H9 (cell line): ENCODE measurements at regions not wholly inside any gene's neighbourhood (a gene's known extent, or its start where the extent isn't known, plus 50 kb on each side); places are given as distances from the start of the nearest gene placed in this dataset.

Experiments used
- DNase-seq: peaks from one replicate; pipeline ENCODE4 v3.0.0-alpha.2; 2017
- H2AFZ ChIP-seq: one replicate; pipeline ENCODE4 v1.6.1; 2013; ENCODE audit warnings: mild to moderate bottlenecking, low read length, control low read depth, moderate library complexity
- H2AK5ac ChIP-seq: 2 replicates; pipeline ENCODE4 v1.6.1; 2013; ENCODE audit warnings: low read length, control low read depth, mixed read lengths; ENCODE audit not compliant: insufficient read length
- H2BK120ac ChIP-seq: one replicate; pipeline ENCODE4 v1.6.1; 2013; ENCODE audit warnings: low read depth, mild to moderate bottlenecking, low read length, control low read depth, inconsistent platforms; ENCODE audit not compliant: poor library complexity, severe bottlenecking
- H2BK12ac ChIP-seq: 2 replicates; pipeline ENCODE4 v1.6.1; 2013; ENCODE audit warnings: low read length, control low read depth, mixed read lengths, low read depth; ENCODE audit not compliant: insufficient read length
- H2BK15ac ChIP-seq: 2 replicates; pipeline ENCODE4 v1.6.1; 2013; ENCODE audit warnings: low read depth, low read length, control low read depth
- H2BK20ac ChIP-seq: one replicate; pipeline ENCODE4 v1.6.1; 2013; ENCODE audit warnings: low read depth, mild to moderate bottlenecking, low read length, control low read depth, inconsistent platforms; ENCODE audit not compliant: poor library complexity, severe bottlenecking
- H2BK5ac ChIP-seq: 2 replicates; pipeline ENCODE4 v1.6.1; 2013; ENCODE audit warnings: low read length, control low read depth, mixed read lengths; ENCODE audit not compliant: insufficient read length
- H3K14ac ChIP-seq: 2 replicates; pipeline ENCODE4 v1.6.1; 2013; ENCODE audit warnings: low read length, control low read depth; ENCODE audit not compliant: insufficient read depth
- H3K18ac ChIP-seq: 2 replicates; pipeline ENCODE4 v1.6.1; 2013; ENCODE audit warnings: low read depth, mild to moderate bottlenecking, mixed read lengths, low read length, control low read depth; ENCODE audit not compliant: insufficient read length
- H3K23ac ChIP-seq: 2 replicates; pipeline ENCODE4 v1.6.1; 2013; ENCODE audit warnings: low read length, control low read depth, mixed read lengths, low read depth; ENCODE audit not compliant: insufficient read length
- H3K23me2 ChIP-seq: 2 replicates; pipeline ENCODE4 v1.6.1; 2013; ENCODE audit warnings: low read depth, mild to moderate bottlenecking, mixed read lengths, low read length, control low read depth; ENCODE audit not compliant: insufficient read length, poor library complexity, severe bottlenecking
- H3K27ac ChIP-seq: 2 replicates; pipeline ENCODE4 v1.5.1; 2013; ENCODE audit warnings: low read length, control low read depth, mixed read lengths, low read depth; ENCODE audit not compliant: insufficient read length
- H3K27me3 ChIP-seq: 2 replicates; pipeline ENCODE4 v1.6.1; 2013; ENCODE audit warnings: low read length, control low read depth, inconsistent platforms; ENCODE audit not compliant: insufficient read depth
- H3K4ac ChIP-seq: 2 replicates; pipeline ENCODE4 v1.6.1; 2013; ENCODE audit warnings: low read depth, mild to moderate bottlenecking, control low read depth, inconsistent platforms, low read length, moderate library complexity
- H3K4me1 ChIP-seq: 2 replicates; pipeline ENCODE4 v1.6.1; 2013; ENCODE audit warnings: low read length, control low read depth, inconsistent platforms; ENCODE audit not compliant: insufficient read depth
- H3K4me2 ChIP-seq: 2 replicates; pipeline ENCODE4 v1.6.1; 2013; ENCODE audit warnings: low read length, control low read depth, mixed read lengths; ENCODE audit not compliant: insufficient read length, insufficient read depth
- H3K56ac ChIP-seq: 2 replicates; pipeline ENCODE4 v1.6.1; 2013; ENCODE audit warnings: low read depth, mild to moderate bottlenecking, mixed read lengths, low read length, control low read depth; ENCODE audit not compliant: insufficient read length
- H3K79me1 ChIP-seq: 2 replicates; pipeline ENCODE4 v1.6.1; 2013; ENCODE audit warnings: low read depth, mild to moderate bottlenecking, moderate library complexity, low read length, control low read depth, inconsistent platforms; ENCODE audit not compliant: insufficient read depth, poor library complexity, severe bottlenecking
- H3K79me2 ChIP-seq: 2 replicates; pipeline ENCODE4 v1.6.1; 2013; ENCODE audit warnings: low read length, control low read depth, inconsistent platforms; ENCODE audit not compliant: insufficient read depth
- H3K9ac ChIP-seq: 2 replicates; pipeline ENCODE4 v1.6.1; 2013; ENCODE audit warnings: low read length, control low read depth, mixed read lengths; ENCODE audit not compliant: insufficient read length; ENCODE audit errors: extremely low read depth
- H3K9me3 ChIP-seq: one replicate; pipeline ENCODE4 v1.6.1; 2013; ENCODE audit warnings: low read depth, low read length, inconsistent platforms; ENCODE audit not compliant: control insufficient read depth
- H3T11ph ChIP-seq: one replicate; pipeline ENCODE4 v1.6.1; 2013; ENCODE audit warnings: mild to moderate bottlenecking, low read length, control low read depth, inconsistent platforms
- H4K20me1 ChIP-seq: one replicate; pipeline ENCODE4 v1.6.1; 2013; ENCODE audit not compliant: control insufficient read depth, insufficient read length, insufficient read depth
- H4K5ac ChIP-seq: 2 replicates; pipeline ENCODE4 v1.6.1; 2013; ENCODE audit warnings: low read depth, mild to moderate bottlenecking, mixed read lengths, low read length, control low read depth; ENCODE audit not compliant: insufficient read length
- H4K8ac ChIP-seq: replicated peaks from 2 replicates; pipeline ENCODE4 v1.6.1; 2013; ENCODE audit warnings: low read length, control low read depth, mixed read lengths, low read depth; ENCODE audit not compliant: insufficient read length
- H4K91ac ChIP-seq: 2 replicates; pipeline ENCODE4 v1.6.1; 2013; ENCODE audit warnings: low read depth, mild to moderate bottlenecking, moderate library complexity, mixed read lengths, low read length, control low read depth; ENCODE audit not compliant: insufficient read length
- H3K27ac Mint-ChIP-seq, 3 experiments: 2 replicates in 2 of 3; 3 replicates in 1 of 3; pipeline ENCODE4 v1.8.0; 2020 to 2021; ENCODE audit warnings: mixed read lengths in 3 of 3, mild to moderate bottlenecking in 1 of 3, moderate library complexity in 1 of 3
- H3K27me3 Mint-ChIP-seq: 2 replicates; pipeline ENCODE4 v1.8.0; 2021; ENCODE audit warnings: low read depth, mild to moderate bottlenecking, moderate library complexity, mixed read lengths
- H3K36me3 Mint-ChIP-seq, 3 experiments: 2 replicates in 2 of 3; 3 replicates in 1 of 3; pipeline ENCODE4 v1.8.0; 2020 to 2021; ENCODE audit warnings: low read depth in 3 of 3, mixed read lengths in 3 of 3; ENCODE audit not compliant: insufficient read depth in 1 of 3
- H3K4me1 Mint-ChIP-seq, 2 experiments: 2 replicates each; pipeline ENCODE4 v1.8.0; 2020; ENCODE audit warnings: mixed read lengths in 2 of 2
- H3K4me3 Mint-ChIP-seq, 2 experiments: 2 replicates in 1 of 2; 3 replicates in 1 of 2; pipeline ENCODE4 v1.8.0; 2020 to 2021; ENCODE audit warnings: mild to moderate bottlenecking in 2 of 2, mixed read lengths in 2 of 2, moderate library complexity in 1 of 2
- H3K9me3 Mint-ChIP-seq, 2 experiments: 2 replicates in 1 of 2; 3 replicates in 1 of 2; pipeline ENCODE4 v1.8.0; 2020; ENCODE audit warnings: mild to moderate bottlenecking in 2 of 2, mixed read lengths in 2 of 2, moderate library complexity in 1 of 2
- WGBS: extraction: QIAGEN DNeasy Blood & Tissue Kit; methylation state at CpG from one replicate; pipeline ENCODE4 v1.1.7; 2013; ENCODE audit warnings: missing lambda C conversion rate, low lambda C conversion rate, mixed read lengths; ENCODE audit not compliant: insufficient read length; ENCODE audit errors: extremely low coverage; 5-methylcytosine and 5-hydroxymethylcytosine counted together
- TF ChIP-seq, protein P1 (sequence below): fragments of 200-600 bp; sonication (generic); conservative IDR thresholded peaks from 3 replicates; pipeline ENCODE4 v1.8.0; 2021; ENCODE audit warnings: antibody characterized with exemption, mild to moderate bottlenecking

DNA sequence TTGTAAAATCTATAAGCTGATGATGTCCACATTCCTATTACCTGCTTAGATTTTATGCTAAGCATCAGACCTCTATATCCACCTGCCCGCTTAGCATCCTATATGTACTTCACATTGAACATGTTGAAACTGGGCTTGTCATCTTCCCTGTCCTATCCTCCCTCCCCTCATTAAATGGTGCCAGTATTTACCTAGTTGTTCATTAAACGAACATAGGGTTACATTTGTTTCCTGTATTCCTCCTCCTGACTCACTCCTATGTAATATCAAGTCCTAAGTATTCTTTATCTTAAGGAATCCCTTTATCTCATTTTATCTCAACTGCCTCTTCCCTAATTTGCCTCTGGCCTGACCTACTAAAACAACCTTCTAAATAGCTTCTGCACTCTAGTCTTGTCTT lies 177.8 kb upstream of the MEF2C start:
- no peak overlapping the region for H4K91ac ChIP-seq
- no peaks in the 10 kb centered on the region for H3K36me3 Mint-ChIP-seq
- H3K9me3 Mint-ChIP-seq: no peaks in the 10 kb centered on the region
- no peaks in the 10 kb centered on the region for H3K23me2 ChIP-seq
- TF ChIP-seq, protein P1, sequence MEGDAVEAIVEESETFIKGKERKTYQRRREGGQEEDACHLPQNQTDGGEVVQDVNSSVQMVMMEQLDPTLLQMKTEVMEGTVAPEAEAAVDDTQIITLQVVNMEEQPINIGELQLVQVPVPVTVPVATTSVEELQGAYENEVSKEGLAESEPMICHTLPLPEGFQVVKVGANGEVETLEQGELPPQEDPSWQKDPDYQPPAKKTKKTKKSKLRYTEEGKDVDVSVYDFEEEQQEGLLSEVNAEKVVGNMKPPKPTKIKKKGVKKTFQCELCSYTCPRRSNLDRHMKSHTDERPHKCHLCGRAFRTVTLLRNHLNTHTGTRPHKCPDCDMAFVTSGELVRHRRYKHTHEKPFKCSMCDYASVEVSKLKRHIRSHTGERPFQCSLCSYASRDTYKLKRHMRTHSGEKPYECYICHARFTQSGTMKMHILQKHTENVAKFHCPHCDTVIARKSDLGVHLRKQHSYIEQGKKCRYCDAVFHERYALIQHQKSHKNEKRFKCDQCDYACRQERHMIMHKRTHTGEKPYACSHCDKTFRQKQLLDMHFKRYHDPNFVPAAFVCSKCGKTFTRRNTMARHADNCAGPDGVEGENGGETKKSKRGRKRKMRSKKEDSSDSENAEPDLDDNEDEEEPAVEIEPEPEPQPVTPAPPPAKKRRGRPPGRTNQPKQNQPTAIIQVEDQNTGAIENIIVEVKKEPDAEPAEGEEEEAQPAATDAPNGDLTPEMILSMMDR: no peak
- H3K4me1 Mint-ChIP-seq: no peaks in the 10 kb centered on the region
- H3K79me2 ChIP-seq: no peaks in the 10 kb centered on the region
- no peak overlapping the region for H3K23ac ChIP-seq
- no peak overlapping the region for H2BK5ac ChIP-seq
- no peak overlapping the region for H4K5ac ChIP-seq
- no peak overlapping the region for H3K9ac ChIP-seq
- H2BK20ac ChIP-seq: no peak overlapping the region
- no peak overlapping the region for H2BK120ac ChIP-seq
- H2BK15ac ChIP-seq: no peak overlapping the region
- H3K14ac ChIP-seq: no peak overlapping the region
- H3K79me1 ChIP-seq: no peaks in the 10 kb centered on the region
- no peak overlapping the region for H3K18ac ChIP-seq
- no peak overlapping the region for H2BK12ac ChIP-seq
- H3K27ac Mint-ChIP-seq: no peak overlapping the region
- H3T11ph ChIP-seq: no peak overlapping the region
- H3K4me2 ChIP-seq: no peak overlapping the region
- H3K4ac ChIP-seq: no peak overlapping the region
- H3K56ac ChIP-seq: no peak overlapping the region
- H4K8ac ChIP-seq: no peak overlapping the region
- H3K27me3 Mint-ChIP-seq: no peaks in the 10 kb centered on the region
- H3K4me3 Mint-ChIP-seq: no peak overlapping the region
- no peak overlapping the region for H3K27ac ChIP-seq
- no peak overlapping the region for H2AK5ac ChIP-seq
- no peaks in the 10 kb centered on the region for H3K4me1 ChIP-seq
- H2AFZ ChIP-seq: no peak overlapping the region
- H3K27me3 ChIP-seq: no peaks in the 10 kb centered on the region
- no peak for DNase-seq
- no peaks in the 10 kb centered on the region for H3K9me3 ChIP-seq
- no CpG with 5 or more reads among the region's 2 CpGs for WGBS
- no peaks in the 10 kb centered on the region for H4K20me1 ChIP-seq
